ENCODE measurements at regions not wholly inside any gene's neighbourhood (a gene's known extent, or its start where the extent isn't known, plus 50 kb on each side); places are given as distances from the start of the nearest gene placed in this dataset.

DNA sequence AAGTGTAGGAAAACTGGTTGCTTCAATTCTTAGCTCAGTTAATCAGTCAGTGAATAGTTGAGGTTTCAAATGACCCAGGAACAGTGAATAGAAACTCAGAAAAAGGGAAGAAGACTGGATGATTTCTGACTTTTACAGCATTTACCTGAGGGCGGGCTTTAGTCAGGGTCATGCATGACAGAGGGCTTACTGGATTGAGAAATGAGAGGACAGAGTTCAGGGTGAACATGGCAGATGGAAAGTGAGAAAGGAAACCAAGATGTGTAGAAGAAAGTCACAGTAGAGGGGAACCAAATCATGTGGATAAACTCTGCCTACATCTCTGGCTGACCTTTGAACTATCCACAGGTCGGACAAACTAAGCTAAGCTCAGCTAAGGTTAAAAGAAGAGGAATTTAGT is 596.0 kb downstream of the SEMA5A start:
- H3K4me3 ChIP-seq (ENCODE audit: low read length): peak overlapping the region; percentile 49
- H3F3A ChIP-seq (ENCODE audit: control insufficient read depth, insufficient read depth): peaks cover 25% of the 10 kb centered on the region
- peaks cover 61% of the 10 kb centered on the region for H3K4me1 ChIP-seq (ENCODE audit: control insufficient read depth, low read length)
- H3K27ac ChIP-seq (ENCODE audit: low read depth, low read length): peak overlapping the region; percentile 88
- H3K27me3 ChIP-seq (ENCODE audit: control insufficient read depth, low read length): no peaks in the 10 kb centered on the region
- H3K9me3 ChIP-seq (ENCODE audit: control insufficient read depth, insufficient read depth, low read length): no peaks in the 10 kb centered on the region
- no peaks in the 10 kb centered on the region for H3K9me2 ChIP-seq (replicated peaks; ENCODE audit: control insufficient read depth, low read length)
- no peaks in the 10 kb centered on the region for H3K79me2 ChIP-seq (ENCODE audit: control insufficient read depth, low read length)
- H4K20me1 ChIP-seq (ENCODE audit: control insufficient read depth, insufficient read depth, low read depth, low read length): no peaks in the 10 kb centered on the region
- H3K4me2 ChIP-seq (ENCODE audit: low read length): peak overlapping the region; percentile 61
- H3K36me3 ChIP-seq (ENCODE audit: control insufficient read depth, low read length): no peaks in the 10 kb centered on the region
- TF ChIP-seq, protein P1, sequence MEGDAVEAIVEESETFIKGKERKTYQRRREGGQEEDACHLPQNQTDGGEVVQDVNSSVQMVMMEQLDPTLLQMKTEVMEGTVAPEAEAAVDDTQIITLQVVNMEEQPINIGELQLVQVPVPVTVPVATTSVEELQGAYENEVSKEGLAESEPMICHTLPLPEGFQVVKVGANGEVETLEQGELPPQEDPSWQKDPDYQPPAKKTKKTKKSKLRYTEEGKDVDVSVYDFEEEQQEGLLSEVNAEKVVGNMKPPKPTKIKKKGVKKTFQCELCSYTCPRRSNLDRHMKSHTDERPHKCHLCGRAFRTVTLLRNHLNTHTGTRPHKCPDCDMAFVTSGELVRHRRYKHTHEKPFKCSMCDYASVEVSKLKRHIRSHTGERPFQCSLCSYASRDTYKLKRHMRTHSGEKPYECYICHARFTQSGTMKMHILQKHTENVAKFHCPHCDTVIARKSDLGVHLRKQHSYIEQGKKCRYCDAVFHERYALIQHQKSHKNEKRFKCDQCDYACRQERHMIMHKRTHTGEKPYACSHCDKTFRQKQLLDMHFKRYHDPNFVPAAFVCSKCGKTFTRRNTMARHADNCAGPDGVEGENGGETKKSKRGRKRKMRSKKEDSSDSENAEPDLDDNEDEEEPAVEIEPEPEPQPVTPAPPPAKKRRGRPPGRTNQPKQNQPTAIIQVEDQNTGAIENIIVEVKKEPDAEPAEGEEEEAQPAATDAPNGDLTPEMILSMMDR (IDR thresholded peaks at IDR 0.05; ENCODE audit: low read depth, low read length, poor library complexity, severe bottlenecking): no peak
- no peak for TF ChIP-seq EZH2phosphoT487 (IDR thresholded peaks at IDR 0.05; ENCODE audit: borderline replicate concordance, low read length)

DNA sequence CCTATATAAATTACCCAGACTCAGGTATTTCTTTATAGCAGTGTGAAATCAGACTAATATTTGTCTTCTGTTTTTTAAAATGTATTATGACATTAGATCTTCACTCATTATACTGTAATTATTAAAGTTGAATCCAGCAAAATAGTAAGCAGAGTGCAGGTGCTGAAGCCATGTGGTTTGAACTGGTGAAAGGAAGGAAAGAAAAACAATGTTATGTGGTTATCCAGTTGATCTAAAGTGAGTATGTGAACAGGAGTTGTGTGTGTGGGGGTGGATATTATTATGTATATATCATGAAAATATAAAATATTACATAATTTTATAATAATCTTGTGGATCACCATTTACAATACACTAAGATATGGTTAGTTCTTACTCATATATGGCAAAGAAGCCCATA is 593.7 kb downstream of the SEMA5A start:
- no peaks in the 10 kb centered on the region for H3K9me2 ChIP-seq (replicated peaks; ENCODE audit: control insufficient read depth, low read length)
- no peaks in the 10 kb centered on the region for H3K36me3 ChIP-seq (ENCODE audit: control insufficient read depth, low read length)
- H3K4me1 ChIP-seq (ENCODE audit: control insufficient read depth, low read length): peaks cover 63% of the 10 kb centered on the region
- peaks cover 25% of the 10 kb centered on the region for H3F3A ChIP-seq (ENCODE audit: control insufficient read depth, insufficient read depth)
- no peaks in the 10 kb centered on the region for H3K9me3 ChIP-seq (ENCODE audit: control insufficient read depth, insufficient read depth, low read length)
- H3K27ac ChIP-seq (ENCODE audit: low read depth, low read length): peak overlapping the region; percentile 88
- no peak for TF ChIP-seq EZH2phosphoT487 (IDR thresholded peaks at IDR 0.05; ENCODE audit: borderline replicate concordance, low read length)
- TF ChIP-seq, protein P1 (IDR thresholded peaks at IDR 0.05; ENCODE audit: low read depth, low read length, poor library complexity, severe bottlenecking): no peak
- H3K4me3 ChIP-seq (ENCODE audit: low read length): peak overlapping the region; percentile 24; the same call in 1 of the 2 replicates
- H3K79me2 ChIP-seq (ENCODE audit: control insufficient read depth, low read length): no peaks in the 10 kb centered on the region
- H3K27me3 ChIP-seq (ENCODE audit: control insufficient read depth, low read length): no peaks in the 10 kb centered on the region
- peak overlapping the region; percentile 51; the same call in 1 of the 2 replicates for H3K4me2 ChIP-seq (ENCODE audit: low read length)
- H4K20me1 ChIP-seq (ENCODE audit: control insufficient read depth, insufficient read depth, low read depth, low read length): no peaks in the 10 kb centered on the region

DNA sequence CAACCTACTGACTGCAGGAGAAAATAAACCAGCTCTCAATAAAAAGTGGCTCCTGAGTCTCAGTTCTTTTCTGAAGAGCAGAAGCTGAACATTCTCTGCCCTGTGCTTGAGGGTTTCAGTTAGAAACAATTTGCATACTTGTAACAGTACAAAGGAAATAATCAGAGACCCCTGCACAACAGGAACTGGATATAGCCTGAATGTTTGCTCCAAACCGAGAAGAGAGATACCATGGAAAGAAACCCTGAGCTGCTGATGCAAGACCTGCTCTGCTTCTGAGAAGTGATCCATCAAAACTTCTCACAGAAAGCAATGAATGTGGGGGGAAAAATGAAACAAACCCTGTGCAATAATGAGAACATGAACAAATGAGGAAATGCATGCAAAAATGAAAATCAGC is 592.9 kb downstream of the SEMA5A start:
- H3K4me1 ChIP-seq (ENCODE audit: control insufficient read depth, low read length): peaks cover 63% of the 10 kb centered on the region
- H3K4me2 ChIP-seq (ENCODE audit: low read length): peak overlapping the region; percentile 51
- peak overlapping the region; percentile 24 for H3K4me3 ChIP-seq (ENCODE audit: low read length)
- H4K20me1 ChIP-seq (ENCODE audit: control insufficient read depth, insufficient read depth, low read depth, low read length): no peaks in the 10 kb centered on the region
- no peak for TF ChIP-seq EZH2phosphoT487 (IDR thresholded peaks at IDR 0.05; ENCODE audit: borderline replicate concordance, low read length)
- TF ChIP-seq, protein P1 (IDR thresholded peaks at IDR 0.05; ENCODE audit: low read depth, low read length, poor library complexity, severe bottlenecking): no peak
- no peaks in the 10 kb centered on the region for H3K79me2 ChIP-seq (ENCODE audit: control insufficient read depth, low read length)
- peaks cover 25% of the 10 kb centered on the region for H3F3A ChIP-seq (ENCODE audit: control insufficient read depth, insufficient read depth)
- H3K9me2 ChIP-seq (replicated peaks; ENCODE audit: control insufficient read depth, low read length): no peaks in the 10 kb centered on the region
- H3K27ac ChIP-seq (ENCODE audit: low read depth, low read length): peak overlapping the region; percentile 88
- H3K9me3 ChIP-seq (ENCODE audit: control insufficient read depth, insufficient read depth, low read length): no peaks in the 10 kb centered on the region
- H3K27me3 ChIP-seq (ENCODE audit: control insufficient read depth, low read length): no peaks in the 10 kb centered on the region
- H3K36me3 ChIP-seq (ENCODE audit: control insufficient read depth, low read length): no peaks in the 10 kb centered on the region
